ENCODE measurements at regions not wholly inside any gene's neighbourhood (a gene's known extent, or its start where the extent isn't known, plus 50 kb on each side); places are given as distances from the start of the nearest gene placed in this dataset.

GRCh38 chr9:16328349-16328748, 542.1 kb downstream of the BNC2 start:
- H3K27ac ChIP-seq: no peak overlapping the region
- TF ChIP-seq POLR2AphosphoS5 (IDR thresholded peaks at IDR 0.05; ENCODE audit: insufficient read depth in 1 of 2, low read depth in 1 of 2): no peak
- no peak for TF ChIP-seq CTCF (IDR thresholded peaks at IDR 0.05)
- H3K4me3 ChIP-seq: no peak overlapping the region
- intact Hi-C loops (cut with DNase I): no loop called here
- H3K27me3 ChIP-seq: no peaks in the 10 kb centered on the region
- no peaks in the 10 kb centered on the region for H3K9me3 ChIP-seq
- peaks cover 7% of the 10 kb centered on the region for H3K4me1 ChIP-seq
- H3K36me3 ChIP-seq: no peaks in the 10 kb centered on the region
- no peak for DNase-seq (ENCODE audit: extremely low spot score in 2 of 2)

- intact Hi-C loops (cut with DNase I): no loop called here
- Histone ChIP-seq H3K9me3 (no peaks in the 10 kb centered on the region), H3K27ac (peak overlapping the region; percentile 48), H3K4me3 (no peak overlapping the region), H3K27me3 (no peaks in the 10 kb centered on the region), H3K36me3 (no peaks in the 10 kb centered on the region), H3K4me1 (peaks cover 7% of the 10 kb centered on the region)
- no peak for DNase-seq (ENCODE audit: extremely low spot score in 2 of 2)
- TF ChIP-seq CTCF (IDR thresholded peaks at IDR 0.05) (no peak), POLR2AphosphoS5 (IDR thresholded peaks at IDR 0.05; ENCODE audit: insufficient read depth in 1 of 2, low read depth in 1 of 2) (no peak), POLR2A (IDR thresholded peaks at IDR 0.05) (no peak)
Observed at GRCh38 chr9:16329671-16330113, 540.8 kb downstream of the BNC2 start.

GRCh38 chr9:16331031-16331430, 539.4 kb downstream of the BNC2 start:
- H3K9me3 ChIP-seq: no peaks in the 10 kb centered on the region
- DNase-seq (ENCODE audit: extremely low spot score in 2 of 2): no peak
- H3K27ac ChIP-seq: no peak overlapping the region
- intact Hi-C loops (cut with DNase I): no loop called here
- no peak for TF ChIP-seq CTCF (IDR thresholded peaks at IDR 0.05)
- no peak for TF ChIP-seq POLR2AphosphoS5 (IDR thresholded peaks at IDR 0.05; ENCODE audit: insufficient read depth in 1 of 2, low read depth in 1 of 2)
- TF ChIP-seq POLR2A (IDR thresholded peaks at IDR 0.05): no peak
- no peak overlapping the region for H3K4me3 ChIP-seq
- no peaks in the 10 kb centered on the region for H3K36me3 ChIP-seq
- H3K4me1 ChIP-seq: peaks cover 7% of the 10 kb centered on the region
- H3K27me3 ChIP-seq: no peaks in the 10 kb centered on the region

GRCh38 chr9:16331527-16331926, 538.9 kb downstream of the BNC2 start:
- Histone ChIP-seq H3K4me1 (peaks cover 7% of the 10 kb centered on the region), H3K36me3 (no peaks in the 10 kb centered on the region), H3K9me3 (no peaks in the 10 kb centered on the region), H3K27me3 (no peaks in the 10 kb centered on the region), H3K4me3 (no peak overlapping the region), H3K27ac (no peak overlapping the region)
- DNase-seq (ENCODE audit: extremely low spot score in 2 of 2): no peak
- TF ChIP-seq POLR2AphosphoS5 (IDR thresholded peaks at IDR 0.05; ENCODE audit: insufficient read depth in 1 of 2, low read depth in 1 of 2): no peak
- no peak for TF ChIP-seq POLR2A (IDR thresholded peaks at IDR 0.05)
- no peak for TF ChIP-seq CTCF (IDR thresholded peaks at IDR 0.05)
- intact Hi-C loops (cut with DNase I): no loop called here

- no peak for TF ChIP-seq POLR2A (IDR thresholded peaks at IDR 0.05)
- no peak for TF ChIP-seq CTCF (IDR thresholded peaks at IDR 0.05)
- TF ChIP-seq POLR2AphosphoS5 (IDR thresholded peaks at IDR 0.05; ENCODE audit: insufficient read depth in 1 of 2, low read depth in 1 of 2): no peak
- Histone ChIP-seq H3K4me1 (peaks cover 7% of the 10 kb centered on the region), H3K36me3 (no peaks in the 10 kb centered on the region), H3K27me3 (no peaks in the 10 kb centered on the region), H3K4me3 (no peak overlapping the region), H3K27ac (no peak overlapping the region), H3K9me3 (no peaks in the 10 kb centered on the region)
- DNase-seq (ENCODE audit: extremely low spot score in 2 of 2): no peak
- intact Hi-C loops (cut with DNase I): no loop called here
Observed at GRCh38 chr9:16333691-16334090, 536.8 kb downstream of the BNC2 start.
